DMS 273 (cell line): ENCODE measurements at regions not wholly inside any gene's neighbourhood (a gene's known extent, or its start where the extent isn't known, plus 50 kb on each side); places are given as distances from the start of the nearest gene placed in this dataset.
"Not testable (repeated sequence)": the region's sequence is repeated elsewhere in the genome, so short reads cannot be mapped to it uniquely, and the experiment has no call there.

Experiments
- DNase-seq: peaks from one replicate; lab custom pipeline; 2025; ENCODE audit not compliant: unreplicated experiment; lab: John Stamatoyannopoulos, UW

GRCh38 chr7:67301667-67302066 lies 305.0 kb downstream of the TYW1 start:
- no peak for DNase-seq

GRCh38 chr7:67302113-67303039 lies 305.7 kb downstream of the TYW1 start:
- DNase-seq: peak; percentile 100

GRCh38 chr7:67304846-67305245 lies 308.2 kb downstream of the TYW1 start:
- DNase-seq: not testable (repeated sequence)

GRCh38 chr7:67306331-67306730 lies 309.7 kb downstream of the TYW1 start:
- DNase-seq: no peak

- no peak for DNase-seq
Measured at GRCh38 chr7:67309764-67310549, 313.3 kb downstream of the TYW1 start.

GRCh38 chr7:67311901-67312300 lies 315.3 kb downstream of the TYW1 start:
- no peak for DNase-seq

- peak; percentile 19 for DNase-seq
Measured at GRCh38 chr7:67313213-67313612, 316.6 kb downstream of the TYW1 start.

- not testable (repeated sequence) for DNase-seq
Measured at GRCh38 chr7:67316902-67317301, 320.3 kb downstream of the TYW1 start.

GRCh38 chr7:67328257-67328656 lies 331.6 kb downstream of the TYW1 start:
- DNase-seq: not testable (repeated sequence)

GRCh38 chr7:67335165-67335564 lies 338.5 kb downstream of the TYW1 start:
- DNase-seq: not testable (repeated sequence)

GRCh38 chr7:67335663-67336062 lies 339.0 kb downstream of the TYW1 start:
- DNase-seq: not testable (repeated sequence)

GRCh38 chr7:67338545-67338944 lies 341.9 kb downstream of the TYW1 start:
- DNase-seq: not testable (repeated sequence)

GRCh38 chr7:67341153-67341768 lies 344.6 kb downstream of the TYW1 start:
- DNase-seq: no peak

- no peak for DNase-seq
Measured at GRCh38 chr7:67343114-67343513, 346.5 kb downstream of the TYW1 start.

GRCh38 chr7:67343572-67343971 lies 346.9 kb downstream of the TYW1 start:
- DNase-seq: peak; percentile 86

GRCh38 chr7:67344481-67345193 lies 348.0 kb downstream of the TYW1 start:
- no peak for DNase-seq

- DNase-seq: no peak
Measured at GRCh38 chr7:67346126-67346525, 349.5 kb downstream of the TYW1 start.

GRCh38 chr7:67346876-67347275 lies 350.2 kb downstream of the TYW1 start:
- peak; percentile 27 for DNase-seq

- no peak for DNase-seq
Measured at GRCh38 chr7:67348171-67348570, 351.5 kb downstream of the TYW1 start.

- not testable (repeated sequence) for DNase-seq
Measured at GRCh38 chr7:67357653-67358052, 361.0 kb downstream of the TYW1 start.

- DNase-seq: not testable (repeated sequence)
Measured at GRCh38 chr7:67358316-67358715, 361.7 kb downstream of the TYW1 start.
